GM21576 (cell line): ENCODE measurements at regions not wholly inside any gene's neighbourhood (a gene's known extent, or its start where the extent isn't known, plus 50 kb on each side); places are given as distances from the start of the nearest gene placed in this dataset.
"Not testable (repeated sequence)": the region's sequence is repeated elsewhere in the genome, so short reads cannot be mapped to it uniquely, and the experiment has no call there.

ENCODE experiments used
- ATAC-seq: cut with Tn5 transposase; IDR thresholded peaks from one replicate; pipeline ENCODE4 v1.9.1; 2021; ENCODE audit warnings: mild to moderate bottlenecking, moderate library complexity; ENCODE audit not compliant: unreplicated experiment

- ATAC-seq = no peak
These were observed 267.5 kb downstream of the NKX6-1 start for GRCh38 chr4:84231539-84232055.

GRCh38 chr4:84224522-84224921, 274.6 kb downstream of the NKX6-1 start:
- ATAC-seq = no peak

GRCh38 chr4:84221704-84222103, 277.4 kb downstream of the NKX6-1 start:
- ATAC-seq = no peak

- no peak for ATAC-seq
These were observed 278.1 kb downstream of the NKX6-1 start for GRCh38 chr4:84220990-84221389.

- ATAC-seq = no peak
These were observed 279.4 kb downstream of the NKX6-1 start for GRCh38 chr4:84219656-84220055.

GRCh38 chr4:84218031-84218430, 281.1 kb downstream of the NKX6-1 start:
- no peak for ATAC-seq

GRCh38 chr4:84215217-84215616, 283.9 kb downstream of the NKX6-1 start:
- ATAC-seq = no peak

- not testable (repeated sequence) for ATAC-seq
These were observed 292.9 kb downstream of the NKX6-1 start for GRCh38 chr4:84206226-84206625.

- ATAC-seq = no peak
These were observed 309.9 kb downstream of the NKX6-1 start for GRCh38 chr4:84189144-84189543.

- no peak for ATAC-seq
These were observed 319.7 kb downstream of the NKX6-1 start for GRCh38 chr4:84179409-84179808.

- ATAC-seq = no peak
These were observed 321.1 kb downstream of the NKX6-1 start for GRCh38 chr4:84177831-84178542.

- ATAC-seq = no peak
These were observed 323.1 kb downstream of the NKX6-1 start for GRCh38 chr4:84176016-84176415.

GRCh38 chr4:84171871-84172270, 327.2 kb downstream of the NKX6-1 start:
- no peak for ATAC-seq

- no peak for ATAC-seq
These were observed 331.5 kb downstream of the NKX6-1 start for GRCh38 chr4:84167564-84167963.

GRCh38 chr4:84167093-84167492, 332.0 kb downstream of the NKX6-1 start:
- no peak for ATAC-seq

GRCh38 chr4:84166486-84166885, 332.6 kb downstream of the NKX6-1 start:
- ATAC-seq = no peak

GRCh38 chr4:84164201-84164600, 334.9 kb downstream of the NKX6-1 start:
- no peak for ATAC-seq

GRCh38 chr4:84159762-84160161, 339.3 kb downstream of the NKX6-1 start:
- ATAC-seq = no peak

GRCh38 chr4:84158670-84159069, 340.4 kb downstream of the NKX6-1 start:
- no peak for ATAC-seq

GRCh38 chr4:84151574-84151973, 347.5 kb downstream of the NKX6-1 start:
- no peak for ATAC-seq

GRCh38 chr4:84150177-84150576, 348.9 kb downstream of the NKX6-1 start:
- no peak for ATAC-seq

GRCh38 chr4:84147831-84148230, 351.3 kb downstream of the NKX6-1 start:
- ATAC-seq = no peak
